ENCODE measurements at regions not wholly inside any gene's neighbourhood (a gene's known extent, or its start where the extent isn't known, plus 50 kb on each side); places are given as distances from the start of the nearest gene placed in this dataset.

- peaks cover 6% of the 10 kb centered on the region; the same call in 1 of the 2 replicates for H3K27me3 ChIP-seq
- H3K9me3 ChIP-seq (replicated peaks), result no peaks in the 10 kb centered on the region
- no peak overlapping the region for H3K4me3 ChIP-seq
- no peak overlapping the region for H3K27ac ChIP-seq
- no peaks in the 10 kb centered on the region for H3K4me1 ChIP-seq
- DNase-seq, result no peak
- H3K36me3 ChIP-seq, result no peaks in the 10 kb centered on the region
Measured at GRCh38 chr1:58346036-58346355, 200.5 kb downstream of the OMA1 start.

GRCh38 chr1:58345215-58346035 lies 201.1 kb downstream of the OMA1 start:
- Histone ChIP-seq H3K4me1 (no peaks in the 10 kb centered on the region), H3K27me3 (peaks cover 9% of the 10 kb centered on the region; the same call in 1 of the 2 replicates), H3K4me3 (no peak overlapping the region), H3K27ac (no peak overlapping the region), H3K9me3 (replicated peaks) (no peaks in the 10 kb centered on the region), H3K36me3 (no peaks in the 10 kb centered on the region)
- no peak for DNase-seq

GRCh38 chr1:58340185-58340584 lies 206.3 kb downstream of the OMA1 start:
- Histone ChIP-seq H3K36me3 (no peaks in the 10 kb centered on the region), H3K4me3 (no peak overlapping the region), H3K27ac (no peak overlapping the region), H3K9me3 (replicated peaks) (no peaks in the 10 kb centered on the region), H3K27me3 (peaks cover 12% of the 10 kb centered on the region), H3K4me1 (no peaks in the 10 kb centered on the region)
- no peak for DNase-seq

- Histone ChIP-seq H3K36me3 (no peaks in the 10 kb centered on the region), H3K27me3 (peaks cover 15% of the 10 kb centered on the region), H3K9me3 (replicated peaks) (no peaks in the 10 kb centered on the region), H3K27ac (no peak overlapping the region), H3K4me1 (no peaks in the 10 kb centered on the region), H3K4me3 (no peak overlapping the region)
- no peak for DNase-seq
Measured at GRCh38 chr1:58338081-58338480, 208.4 kb downstream of the OMA1 start.

- Histone ChIP-seq H3K4me1 (no peaks in the 10 kb centered on the region), H3K27ac (no peak overlapping the region), H3K36me3 (no peaks in the 10 kb centered on the region), H3K4me3 (no peak overlapping the region), H3K27me3 (peaks cover 4% of the 10 kb centered on the region; the same call in 1 of the 2 replicates), H3K9me3 (replicated peaks) (no peaks in the 10 kb centered on the region)
- DNase-seq, result no peak
Measured at GRCh38 chr1:58333511-58333910, 213.0 kb downstream of the OMA1 start.

- Histone ChIP-seq H3K4me1 (no peaks in the 10 kb centered on the region), H3K9me3 (replicated peaks) (no peaks in the 10 kb centered on the region), H3K27ac (no peak overlapping the region), H3K36me3 (no peaks in the 10 kb centered on the region), H3K27me3 (peaks cover 4% of the 10 kb centered on the region; the same call in 1 of the 2 replicates), H3K4me3 (no peak overlapping the region)
- no peak for DNase-seq
Measured at GRCh38 chr1:58331156-58331555, 215.4 kb downstream of the OMA1 start.

GRCh38 chr1:58325866-58326265 lies 220.7 kb downstream of the OMA1 start:
- Histone ChIP-seq H3K4me1 (no peaks in the 10 kb centered on the region), H3K27me3 (no peaks in the 10 kb centered on the region), H3K36me3 (no peaks in the 10 kb centered on the region), H3K9me3 (replicated peaks) (no peaks in the 10 kb centered on the region), H3K4me3 (no peak overlapping the region), H3K27ac (no peak overlapping the region)
- DNase-seq, result no peak

- H3K36me3 ChIP-seq, result no peaks in the 10 kb centered on the region
- no peaks in the 10 kb centered on the region for H3K27me3 ChIP-seq
- H3K4me3 ChIP-seq, result no peak overlapping the region
- no peak overlapping the region for H3K27ac ChIP-seq
- no peak for DNase-seq
- H3K4me1 ChIP-seq, result no peaks in the 10 kb centered on the region
- H3K9me3 ChIP-seq (replicated peaks), result no peaks in the 10 kb centered on the region
Measured at GRCh38 chr1:58324558-58324957, 222.0 kb downstream of the OMA1 start.

- Histone ChIP-seq H3K27me3 (no peaks in the 10 kb centered on the region), H3K4me3 (no peak overlapping the region), H3K27ac (no peak overlapping the region), H3K4me1 (no peaks in the 10 kb centered on the region), H3K9me3 (replicated peaks) (no peaks in the 10 kb centered on the region), H3K36me3 (no peaks in the 10 kb centered on the region)
- DNase-seq, result no peak
Measured at GRCh38 chr1:58318157-58319005, 228.1 kb downstream of the OMA1 start.

- no peak for DNase-seq
- Histone ChIP-seq H3K9me3 (replicated peaks) (no peaks in the 10 kb centered on the region), H3K27me3 (no peaks in the 10 kb centered on the region), H3K27ac (no peak overlapping the region), H3K36me3 (no peaks in the 10 kb centered on the region), H3K4me1 (no peaks in the 10 kb centered on the region), H3K4me3 (no peak overlapping the region)
Measured at GRCh38 chr1:58317694-58318093, 228.8 kb downstream of the OMA1 start.

GRCh38 chr1:58317086-58317485 lies 229.4 kb downstream of the OMA1 start:
- Histone ChIP-seq H3K9me3 (replicated peaks) (no peaks in the 10 kb centered on the region), H3K36me3 (no peaks in the 10 kb centered on the region), H3K4me3 (no peak overlapping the region), H3K27ac (no peak overlapping the region), H3K27me3 (no peaks in the 10 kb centered on the region), H3K4me1 (no peaks in the 10 kb centered on the region)
- no peak for DNase-seq

- H3K4me3 ChIP-seq, result no peak overlapping the region
- no peak overlapping the region for H3K27ac ChIP-seq
- no peaks in the 10 kb centered on the region for H3K4me1 ChIP-seq
- no peak for DNase-seq
- no peaks in the 10 kb centered on the region for H3K27me3 ChIP-seq
- no peaks in the 10 kb centered on the region for H3K9me3 ChIP-seq (replicated peaks)
- H3K36me3 ChIP-seq, result no peaks in the 10 kb centered on the region
Measured at GRCh38 chr1:58316141-58316540, 230.4 kb downstream of the OMA1 start.

GRCh38 chr1:58312971-58313563 lies 233.5 kb downstream of the OMA1 start:
- DNase-seq, result no peak
- H3K27me3 ChIP-seq, result no peaks in the 10 kb centered on the region
- H3K4me1 ChIP-seq, result no peaks in the 10 kb centered on the region
- H3K27ac ChIP-seq, result no peak overlapping the region
- H3K9me3 ChIP-seq (replicated peaks), result no peaks in the 10 kb centered on the region
- no peaks in the 10 kb centered on the region for H3K36me3 ChIP-seq
- H3K4me3 ChIP-seq, result no peak overlapping the region

GRCh38 chr1:58312461-58312860 lies 234.1 kb downstream of the OMA1 start:
- no peaks in the 10 kb centered on the region for H3K36me3 ChIP-seq

GRCh38 chr1:58310881-58311280 lies 235.6 kb downstream of the OMA1 start:
- DNase-seq, result no peak
- H3K36me3 ChIP-seq, result no peaks in the 10 kb centered on the region
- H3K27me3 ChIP-seq, result no peaks in the 10 kb centered on the region; the same call in 1 of the 2 replicates
- no peaks in the 10 kb centered on the region for H3K4me1 ChIP-seq
- no peaks in the 10 kb centered on the region for H3K9me3 ChIP-seq (replicated peaks)
- no peak overlapping the region for H3K4me3 ChIP-seq
- H3K27ac ChIP-seq, result no peak overlapping the region

More at GRCh38 chr1:58312461-58312860, 234.1 kb downstream of the OMA1 start:
- Histone ChIP-seq H3K4me1 (no peaks in the 10 kb centered on the region), H3K9me3 (replicated peaks) (no peaks in the 10 kb centered on the region), H3K27me3 (no peaks in the 10 kb centered on the region), H3K27ac (no peak overlapping the region), H3K4me3 (no peak overlapping the region)
- DNase-seq, result no peak

All from SJCRH30 (cell line).